H1 (cell line): ENCODE measurements at regions not wholly inside any gene's neighbourhood (a gene's known extent, or its start where the extent isn't known, plus 50 kb on each side); places are given as distances from the start of the nearest gene placed in this dataset.

ENCODE experiments used
- EP300 ChIP-seq, 2 experiments: IDR thresholded peaks; 1 replicate in 1 of 2; 2 replicates in 1 of 2; pipeline ENCODE4 v1.6.1; 2011 to 2012; ENCODE audit warnings: low read depth in 2 of 2, low read length in 2 of 2, mild to moderate bottlenecking in 2 of 2, borderline replicate concordance in 1 of 2, inconsistent platforms in 1 of 2, moderate library complexity in 1 of 2
- EZH2 ChIP-seq: fragments of 200-600 bp; sonication (generic); IDR thresholded peaks from 2 replicates; pipeline ENCODE4 v1.7.1; 2012; ENCODE audit warnings: low read depth, mild to moderate bottlenecking, moderate library complexity, low read length, inconsistent platforms; ENCODE audit not compliant: severe bottlenecking
- HDAC2 ChIP-seq, 2 experiments: fragments of 300-600 bp in 1 of 2; sonication (generic) in 1 of 2; IDR thresholded peaks; 2 replicates each; pipeline ENCODE4 v1.6.1; 2011 to 2012; ENCODE audit warnings: low read depth in 2 of 2, low read length in 2 of 2, mild to moderate bottlenecking in 2 of 2, moderate library complexity in 2 of 2, borderline replicate concordance in 1 of 2, inconsistent platforms in 1 of 2
- POLR2A ChIP-seq, 2 experiments: IDR thresholded peaks; 1 replicate in 1 of 2; 2 replicates in 1 of 2; pipeline ENCODE4 v1.6.1; 2011; ENCODE audit warnings: low read depth in 2 of 2, low read length in 2 of 2, mild to moderate bottlenecking in 2 of 2; ENCODE audit errors: control extremely low read depth in 1 of 2
- POLR2AphosphoS5 ChIP-seq: IDR thresholded peaks from 2 replicates; pipeline ENCODE4 v1.6.1; 2011; ENCODE audit warnings: low read depth, low read length
- TF ChIP-seq, protein P1 (sequence below): IDR thresholded peaks from 2 replicates; pipeline ENCODE4 v1.6.1; 2012; ENCODE audit warnings: low read length, inconsistent platforms
- TF ChIP-seq, protein P2 (sequence below), 3 experiments: IDR thresholded peaks; 1 replicate in 2 of 3; 2 replicates in 1 of 3; pipeline versions ENCODE4 v1.5.1 to v1.6.1; 2011; ENCODE audit warnings: low read length in 3 of 3, mild to moderate bottlenecking in 3 of 3, inconsistent platforms in 2 of 3, low read depth in 1 of 3, moderate library complexity in 1 of 3; ENCODE audit not compliant: insufficient read depth in 1 of 3; ENCODE audit errors: control extremely low read depth in 1 of 3

DNA sequence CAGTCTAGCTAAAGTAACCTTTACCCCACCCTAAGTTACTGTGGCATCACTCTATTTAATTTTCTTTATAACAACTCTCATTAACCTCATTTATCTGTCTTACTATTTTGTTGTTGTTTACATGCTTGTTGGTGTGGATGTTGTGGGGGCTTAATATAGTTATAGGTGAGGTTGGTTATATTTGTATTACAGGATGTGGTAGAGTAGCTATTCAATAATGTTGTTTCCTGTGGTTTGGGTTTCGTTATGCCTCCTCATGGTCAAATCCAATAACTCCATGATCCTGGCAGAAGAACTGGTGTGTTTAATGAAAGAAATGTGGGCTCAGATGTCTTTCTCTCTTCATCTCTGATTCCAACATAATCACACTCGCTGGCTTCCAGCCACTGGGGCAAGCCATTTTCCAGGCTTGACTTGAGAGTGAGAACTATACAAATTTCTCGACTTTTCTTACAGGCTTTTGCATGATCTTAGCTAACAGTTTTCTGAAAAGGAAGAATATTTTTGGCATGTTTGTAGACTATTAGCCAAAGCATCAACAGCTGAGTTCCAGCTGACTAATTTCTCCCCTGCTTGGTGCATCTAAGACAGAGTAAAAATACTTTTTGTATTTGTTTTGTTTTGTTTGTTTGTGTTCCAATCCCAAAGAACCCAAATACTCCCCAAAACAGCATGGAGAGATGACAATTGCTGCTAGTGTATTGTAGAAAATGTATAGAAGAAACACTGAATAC is 303.7 kb upstream of the PAPPA start:
- TF ChIP-seq EP300 (IDR thresholded peaks at IDR 0.05; ENCODE audit: borderline replicate concordance in 1 of 2, low read depth in 2 of 2, low read length in 2 of 2) (no peak), EZH2 (no peak), POLR2AphosphoS5 (no peak), HDAC2 (IDR thresholded peaks at IDR 0.05; ENCODE audit: borderline replicate concordance in 1 of 2, low read depth in 2 of 2, low read length in 2 of 2) (no peak), POLR2A (IDR thresholded peaks at IDR 0.05; ENCODE audit: control extremely low read depth in 1 of 2, low read depth in 2 of 2, low read length in 2 of 2) (no peak)
- TF ChIP-seq, protein P1, sequence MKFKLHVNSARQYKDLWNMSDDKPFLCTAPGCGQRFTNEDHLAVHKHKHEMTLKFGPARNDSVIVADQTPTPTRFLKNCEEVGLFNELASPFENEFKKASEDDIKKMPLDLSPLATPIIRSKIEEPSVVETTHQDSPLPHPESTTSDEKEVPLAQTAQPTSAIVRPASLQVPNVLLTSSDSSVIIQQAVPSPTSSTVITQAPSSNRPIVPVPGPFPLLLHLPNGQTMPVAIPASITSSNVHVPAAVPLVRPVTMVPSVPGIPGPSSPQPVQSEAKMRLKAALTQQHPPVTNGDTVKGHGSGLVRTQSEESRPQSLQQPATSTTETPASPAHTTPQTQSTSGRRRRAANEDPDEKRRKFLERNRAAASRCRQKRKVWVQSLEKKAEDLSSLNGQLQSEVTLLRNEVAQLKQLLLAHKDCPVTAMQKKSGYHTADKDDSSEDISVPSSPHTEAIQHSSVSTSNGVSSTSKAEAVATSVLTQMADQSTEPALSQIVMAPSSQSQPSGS = no peak
- TF ChIP-seq, protein P2, sequence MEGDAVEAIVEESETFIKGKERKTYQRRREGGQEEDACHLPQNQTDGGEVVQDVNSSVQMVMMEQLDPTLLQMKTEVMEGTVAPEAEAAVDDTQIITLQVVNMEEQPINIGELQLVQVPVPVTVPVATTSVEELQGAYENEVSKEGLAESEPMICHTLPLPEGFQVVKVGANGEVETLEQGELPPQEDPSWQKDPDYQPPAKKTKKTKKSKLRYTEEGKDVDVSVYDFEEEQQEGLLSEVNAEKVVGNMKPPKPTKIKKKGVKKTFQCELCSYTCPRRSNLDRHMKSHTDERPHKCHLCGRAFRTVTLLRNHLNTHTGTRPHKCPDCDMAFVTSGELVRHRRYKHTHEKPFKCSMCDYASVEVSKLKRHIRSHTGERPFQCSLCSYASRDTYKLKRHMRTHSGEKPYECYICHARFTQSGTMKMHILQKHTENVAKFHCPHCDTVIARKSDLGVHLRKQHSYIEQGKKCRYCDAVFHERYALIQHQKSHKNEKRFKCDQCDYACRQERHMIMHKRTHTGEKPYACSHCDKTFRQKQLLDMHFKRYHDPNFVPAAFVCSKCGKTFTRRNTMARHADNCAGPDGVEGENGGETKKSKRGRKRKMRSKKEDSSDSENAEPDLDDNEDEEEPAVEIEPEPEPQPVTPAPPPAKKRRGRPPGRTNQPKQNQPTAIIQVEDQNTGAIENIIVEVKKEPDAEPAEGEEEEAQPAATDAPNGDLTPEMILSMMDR (IDR thresholded peaks at IDR 0.05; ENCODE audit: control extremely low read depth in 1 of 3, insufficient read depth in 1 of 3, low read depth in 1 of 3, low read length in 3 of 3) = no peak
